ENCODE measurements at regions not wholly inside any gene's neighbourhood (a gene's known extent, or its start where the extent isn't known, plus 50 kb on each side); places are given as distances from the start of the nearest gene placed in this dataset.

DNA sequence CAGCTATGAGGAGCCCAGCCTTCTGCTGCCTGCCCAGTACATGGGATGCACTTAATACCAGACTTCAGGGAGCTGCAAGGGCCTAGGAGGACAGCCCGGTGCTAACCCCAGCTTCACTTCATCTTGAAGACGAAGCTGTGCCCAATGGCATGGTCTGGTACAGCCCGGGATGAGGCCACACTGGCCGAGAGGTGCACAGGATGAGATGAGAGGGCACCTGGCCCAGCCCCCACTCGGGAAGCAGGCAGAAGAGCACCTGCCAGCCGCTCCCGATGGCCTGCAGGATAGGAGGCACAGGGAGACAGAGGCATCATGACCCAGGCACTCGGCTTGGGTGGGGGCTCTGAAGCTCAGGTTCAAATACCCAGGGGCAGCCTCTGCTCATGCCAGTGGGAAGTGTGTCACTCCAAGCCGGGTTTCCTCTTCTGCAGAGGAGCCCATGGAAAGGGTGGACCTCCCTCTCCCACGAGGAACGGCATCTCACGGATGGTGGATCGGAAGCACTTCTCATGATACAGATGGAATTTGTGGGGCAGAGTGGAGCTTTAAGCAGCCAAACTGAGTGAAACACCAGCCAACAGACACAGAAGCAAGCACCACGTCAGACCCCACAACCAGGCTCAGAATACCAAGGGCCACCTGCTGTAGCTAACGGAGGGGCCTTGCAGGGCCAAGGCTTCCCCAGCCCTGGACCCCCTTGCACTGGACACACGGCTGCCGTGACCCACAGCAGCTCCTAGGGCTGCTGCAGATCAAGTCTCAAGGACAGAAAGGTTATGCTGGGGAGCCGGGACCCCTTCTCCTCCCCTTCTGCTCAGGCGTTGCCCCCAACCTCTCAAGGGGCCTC, 875.2 kb downstream of the BRD1 start:
- no peak for DNase-seq

DNA sequence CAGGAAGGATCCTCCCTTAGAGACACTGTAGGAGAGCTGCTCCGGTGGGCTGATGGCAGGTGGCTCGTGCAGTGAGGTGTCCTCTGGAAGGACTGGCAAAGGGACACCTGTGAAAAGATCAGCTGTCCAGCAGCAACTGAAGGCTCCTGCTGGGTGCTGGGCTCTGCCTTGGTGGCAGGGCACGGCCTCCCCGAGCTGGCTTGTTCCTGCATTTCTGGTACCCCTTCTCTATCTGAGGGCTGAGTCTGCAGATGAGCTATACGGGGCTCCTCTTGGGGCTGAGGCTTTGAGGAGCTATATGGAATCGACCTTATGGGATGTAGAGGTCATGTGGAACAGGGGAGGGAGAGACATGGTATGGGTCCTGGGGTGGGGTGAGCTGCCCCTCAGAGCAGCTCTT, 875.8 kb downstream of the BRD1 start:
- DNase-seq = no peak

DNA sequence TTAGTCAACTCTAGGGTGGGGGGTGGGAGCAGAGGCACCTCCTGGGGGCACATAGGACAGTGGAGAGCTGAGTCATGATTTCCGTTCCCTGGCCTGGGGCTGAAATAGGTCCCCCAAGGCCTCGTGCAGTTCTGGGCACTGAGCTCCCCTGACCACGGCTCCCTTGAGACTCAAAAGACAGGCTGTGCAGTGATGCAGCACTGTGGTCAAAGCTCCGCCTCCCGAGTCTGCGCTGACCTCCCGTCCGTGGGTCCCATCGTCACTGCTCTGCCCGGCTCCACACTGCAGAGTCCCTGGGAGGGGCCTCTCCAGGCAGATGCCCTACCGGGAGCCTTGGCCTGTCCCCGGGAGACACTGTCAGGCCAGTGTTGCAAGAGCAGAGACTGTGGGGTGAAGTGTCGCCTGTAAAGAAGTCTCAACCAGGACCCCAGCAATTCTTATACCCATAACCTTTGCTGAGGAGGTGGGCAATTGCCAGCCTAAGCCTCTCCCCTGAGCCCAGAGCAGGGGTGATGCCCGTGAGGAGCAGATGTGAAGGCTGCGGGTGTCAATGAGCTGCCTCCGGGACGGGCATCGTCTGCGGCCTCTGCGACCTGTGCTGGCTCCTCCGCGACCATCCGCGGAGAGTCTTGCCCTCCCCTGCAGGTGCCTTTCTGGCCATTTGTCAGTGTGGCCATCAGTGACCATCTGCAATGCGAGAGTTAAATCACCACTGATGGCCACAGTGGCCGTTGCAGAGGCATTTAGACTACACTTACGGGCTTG, 877.3 kb downstream of the BRD1 start:
- no peak for DNase-seq

DNA sequence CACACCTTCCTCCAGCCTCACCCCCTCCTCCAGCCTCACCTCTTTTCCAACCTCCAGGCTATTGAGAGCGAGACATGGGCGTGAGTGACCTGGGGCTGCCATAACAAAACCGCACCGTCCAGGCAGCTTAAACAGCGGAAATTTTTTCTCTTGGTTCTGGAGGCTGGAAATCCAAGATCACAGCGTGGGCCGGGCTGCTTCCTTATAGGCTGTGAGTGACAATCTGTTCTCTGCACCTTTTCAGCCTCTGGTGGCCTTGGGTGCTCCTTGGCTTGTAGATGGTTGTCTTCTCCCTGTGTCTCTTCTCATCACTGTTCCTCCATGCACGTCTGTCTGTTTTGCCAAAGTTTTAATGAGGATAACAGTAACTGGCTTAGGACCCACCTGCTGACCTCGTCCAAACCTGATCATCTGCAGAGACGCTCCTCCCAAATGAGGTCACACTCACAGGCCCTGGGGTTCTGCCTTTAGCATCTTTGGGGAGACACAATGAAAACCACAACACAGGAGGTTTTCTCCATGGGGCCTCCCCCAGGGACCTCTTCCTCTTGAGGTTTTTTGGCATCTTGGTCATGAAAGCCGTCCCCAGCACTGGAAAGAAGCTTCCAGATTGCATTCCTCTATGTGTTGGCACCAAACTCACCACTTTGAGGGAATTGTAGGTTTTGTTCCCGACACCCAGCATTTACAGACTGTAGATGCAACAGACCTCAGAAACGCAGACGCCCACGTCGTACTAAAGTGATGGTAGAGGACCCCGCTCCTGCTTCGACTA, 878.1 kb downstream of the BRD1 start:
- no peak for DNase-seq

DNA sequence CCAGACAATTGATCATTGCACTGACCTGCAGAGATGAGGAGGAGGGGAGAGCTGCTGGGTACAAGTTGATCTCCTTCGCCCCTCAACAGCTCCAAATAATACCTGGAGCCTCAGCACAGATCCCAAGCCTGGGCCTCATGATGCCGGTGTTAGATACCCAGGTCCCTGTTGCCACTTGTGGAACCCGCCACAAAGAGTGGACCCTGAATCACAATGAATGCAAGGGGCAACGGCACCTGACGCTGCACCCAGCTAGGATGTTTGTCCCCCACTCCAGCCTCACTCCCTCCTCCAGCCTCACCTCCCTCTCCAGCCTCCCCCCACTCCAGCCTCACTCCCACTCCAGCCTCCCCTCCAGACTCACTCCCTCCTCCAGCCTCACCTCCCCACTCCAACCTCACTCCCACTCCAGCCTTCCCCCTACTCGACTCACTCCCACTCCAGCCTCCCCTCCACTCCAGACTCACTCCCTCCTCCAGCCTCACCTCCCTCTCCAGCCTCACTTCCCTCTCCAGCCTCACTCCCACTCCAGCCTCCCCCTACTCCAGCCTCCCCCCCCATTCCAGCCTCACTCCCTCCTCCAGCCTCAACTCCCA, 879.0 kb downstream of the BRD1 start:
- DNase-seq = no peak

DNA sequence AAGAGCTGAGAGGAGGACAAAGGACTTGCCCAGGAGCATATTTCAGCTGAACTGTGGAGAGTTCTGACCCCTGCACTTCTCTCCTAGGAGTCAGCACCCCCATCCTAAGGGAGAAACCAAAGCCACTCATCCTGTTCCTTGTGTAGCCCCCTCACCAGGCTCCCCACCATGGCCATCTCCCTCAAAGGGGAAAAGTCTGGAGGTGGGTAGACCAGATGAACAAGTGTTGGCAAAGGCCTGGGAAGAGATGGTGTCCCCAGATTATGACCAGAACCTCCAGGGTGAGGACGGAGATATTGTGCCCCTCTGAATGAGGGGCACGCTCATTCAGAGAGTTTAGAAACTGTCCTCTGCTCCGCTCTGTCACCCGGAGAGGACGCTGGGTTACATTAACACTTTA, 880.0 kb downstream of the BRD1 start:
- DNase-seq = no peak

GRCh38 chr22:48945621-48946458, 881.8 kb downstream of the BRD1 start:
- DNase-seq = no peak

DNA sequence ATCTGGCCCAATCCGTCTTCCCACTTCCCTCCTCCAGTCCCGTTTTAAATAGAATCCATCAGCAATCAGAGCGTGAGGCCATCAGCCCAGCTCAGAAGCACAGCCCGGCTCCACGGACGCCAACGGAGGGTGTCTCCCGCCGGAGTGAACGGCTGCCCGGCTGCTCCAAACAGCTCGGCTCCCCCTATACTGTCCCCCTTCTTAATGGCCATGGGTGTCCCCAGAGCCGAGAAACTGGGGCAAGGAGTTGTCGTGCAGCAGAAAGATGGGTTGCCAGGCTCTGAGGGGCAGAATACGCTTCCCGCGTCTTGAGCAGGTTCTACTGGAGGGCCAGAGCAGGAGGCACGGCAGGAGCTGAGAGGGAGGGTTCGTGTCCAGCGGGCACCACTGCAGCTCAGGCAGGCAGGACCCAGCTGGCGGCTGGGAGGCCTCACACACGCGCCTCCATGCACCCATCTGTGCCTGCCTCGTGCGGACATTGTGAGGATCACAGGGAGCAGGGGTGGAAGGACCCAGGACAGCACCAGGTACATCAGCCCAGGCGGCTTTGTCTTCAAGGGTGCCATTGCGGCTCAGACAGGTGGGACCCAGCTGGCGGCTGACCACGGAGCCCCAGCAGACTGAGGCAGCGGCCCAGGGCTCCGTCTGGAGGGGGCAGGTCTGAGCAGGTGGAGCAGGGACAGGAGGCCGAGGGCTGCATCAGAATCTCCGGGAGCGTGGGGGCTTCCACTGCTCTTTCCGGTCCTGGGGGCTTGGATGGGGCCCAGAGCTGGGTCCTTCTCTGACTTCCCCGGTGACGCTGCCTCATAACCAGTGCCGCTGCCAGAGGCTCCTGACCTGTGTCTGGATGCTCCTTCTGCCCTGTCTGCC, 882.7 kb downstream of the BRD1 start:
- DNase-seq = no peak

- no peak for DNase-seq
Observed at GRCh38 chr22:48944433-48944750, 883.3 kb downstream of the BRD1 start.

GRCh38 chr22:48943567-48944432, 883.9 kb downstream of the BRD1 start:
- no peak for DNase-seq

GRCh38 chr22:48942698-48943566, 884.7 kb downstream of the BRD1 start:
- no peak for DNase-seq

DNA sequence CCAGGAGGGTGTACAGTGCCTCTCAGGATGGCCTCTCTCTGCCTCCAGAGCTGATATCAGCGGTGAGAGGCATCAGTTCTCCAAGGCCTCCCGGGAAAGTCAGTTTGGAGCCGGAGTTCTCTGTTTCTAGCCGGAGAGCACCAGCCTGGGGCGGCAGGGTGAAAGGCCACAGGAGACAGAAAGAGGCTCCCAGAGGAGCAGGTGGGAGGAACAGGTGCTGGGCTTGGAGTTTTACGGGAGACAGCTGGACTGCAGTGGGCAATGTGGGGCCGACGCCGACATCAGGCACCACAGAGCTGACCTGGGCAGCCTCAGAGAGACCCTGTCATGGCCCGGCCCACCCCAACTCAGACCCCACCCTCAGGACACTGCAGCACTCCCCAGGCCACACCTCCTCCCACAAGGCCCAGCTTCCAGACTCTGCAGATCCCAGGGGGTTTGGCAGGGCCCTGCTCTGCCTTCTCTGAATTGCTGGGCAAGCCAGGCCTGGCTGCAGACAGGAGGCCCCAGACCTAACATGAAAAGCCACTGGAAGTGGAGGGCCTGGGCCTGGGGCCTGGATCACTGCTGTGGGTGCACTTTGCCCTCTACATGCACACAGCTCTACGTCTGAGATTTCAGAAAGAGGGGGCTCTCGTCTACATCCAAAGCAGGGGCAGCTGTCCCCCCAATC, 885.6 kb downstream of the BRD1 start:
- DNase-seq = no peak

DNA sequence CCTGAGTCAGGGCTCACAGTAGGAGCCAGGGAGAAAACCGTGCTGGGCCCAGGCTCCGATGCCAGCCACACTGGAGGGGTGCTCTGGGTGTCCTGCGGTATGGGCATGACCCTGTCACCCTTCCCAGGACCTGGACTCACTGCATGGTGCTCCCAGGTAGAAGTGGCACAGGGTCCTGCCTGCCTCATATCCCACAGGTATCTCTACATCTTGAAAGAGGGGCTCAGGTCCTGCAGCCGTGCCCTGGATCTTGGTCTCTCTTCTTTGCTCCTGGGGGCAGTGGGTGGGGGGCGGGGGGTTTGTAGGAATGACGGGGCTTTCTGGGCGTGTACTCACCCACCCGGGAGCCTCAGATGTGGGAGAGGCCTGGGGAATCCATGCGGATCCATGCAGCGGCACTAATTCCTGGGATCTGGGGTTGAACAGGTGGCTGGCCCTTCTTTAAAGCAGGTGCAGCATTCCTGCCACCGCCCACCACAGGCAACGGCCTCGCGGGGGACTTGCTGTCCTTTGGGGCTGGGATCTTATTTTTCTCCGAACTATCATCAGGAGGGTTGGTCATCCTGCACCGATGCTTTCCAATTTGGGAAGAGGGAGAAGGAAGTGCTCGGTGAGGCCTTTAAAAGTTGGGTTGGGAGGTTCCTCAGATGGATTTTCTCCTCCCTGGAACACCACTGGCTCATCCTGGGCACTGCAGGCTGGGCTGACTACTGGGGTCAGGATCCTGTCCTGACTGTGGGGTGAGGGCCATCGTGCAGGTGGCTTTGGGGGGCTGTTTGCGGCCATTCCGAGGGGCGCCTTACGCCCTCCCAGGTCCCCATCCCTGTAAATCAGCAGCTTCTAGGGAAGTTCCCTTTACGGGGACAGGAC, 886.4 kb downstream of the BRD1 start:
- DNase-seq = no peak

GRCh38 chr22:48940266-48941032, 887.2 kb downstream of the BRD1 start:
- no peak for DNase-seq

DNA sequence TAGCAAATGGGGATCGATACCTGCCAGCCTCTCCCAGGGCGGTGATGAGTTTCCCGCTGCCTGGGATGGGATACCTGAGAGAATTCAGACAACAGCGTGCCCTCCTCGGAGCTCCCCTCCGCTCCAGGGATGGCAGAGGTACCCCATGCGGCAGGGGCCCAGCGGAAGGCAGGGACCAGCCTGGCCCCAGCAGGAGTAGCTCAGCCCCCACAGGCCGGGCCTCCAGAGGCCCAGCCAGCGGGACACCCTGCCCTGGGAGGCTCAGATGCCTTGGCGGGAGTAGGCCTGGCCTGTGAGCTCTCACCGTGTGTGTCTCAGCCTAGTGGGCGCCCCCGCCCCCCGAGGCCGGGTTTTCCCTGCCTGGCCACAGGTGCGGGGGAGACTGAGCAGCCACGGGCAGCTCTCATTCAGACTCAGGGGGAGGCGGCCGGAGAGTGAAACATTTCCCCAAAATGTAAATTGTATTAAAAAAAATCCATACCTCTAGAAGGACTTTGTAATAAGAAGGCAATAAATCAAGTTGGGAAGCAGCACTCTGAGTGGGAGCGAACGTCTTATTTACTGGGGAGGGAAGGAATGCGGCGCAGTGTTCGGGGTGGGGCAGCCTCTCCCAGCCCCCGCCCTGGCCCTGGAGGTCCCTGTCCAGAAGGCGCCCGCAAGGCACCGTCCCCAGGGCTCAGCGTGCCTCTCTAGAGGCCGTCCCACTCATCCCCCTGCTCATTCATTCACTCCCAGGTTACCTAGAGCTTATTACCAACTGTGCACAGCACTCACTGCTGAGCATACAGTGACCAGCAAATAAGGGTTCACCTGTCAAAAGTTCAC, 888.0 kb downstream of the BRD1 start:
- DNase-seq = no peak

GRCh38 chr22:48938741-48939140, 888.9 kb downstream of the BRD1 start:
- no peak for DNase-seq
